Endodermal cell (in vitro differentiated cells): ENCODE measurements at regions not wholly inside any gene's neighbourhood (a gene's known extent, or its start where the extent isn't known, plus 50 kb on each side); places are given as distances from the start of the nearest gene placed in this dataset.

Source experiments
- DNase-seq: peaks from one replicate; pipeline ENCODE4 v3.0.0-alpha.2; 2017
- H3K27ac ChIP-seq: 2 replicates; pipeline ENCODE4 v1.5.1; 2013; ENCODE audit warnings: mild to moderate bottlenecking, low read depth, low read length, moderate library complexity
- H3K27me3 ChIP-seq: 2 replicates; pipeline ENCODE4 v1.6.1; 2013; ENCODE audit warnings: mild to moderate bottlenecking, low read length, moderate library complexity; ENCODE audit not compliant: insufficient read depth, control insufficient read depth, poor library complexity, severe bottlenecking
- H3K36me3 ChIP-seq: 2 replicates; pipeline ENCODE4 v1.7.0; 2013; ENCODE audit warnings: mild to moderate bottlenecking, low read length, moderate library complexity; ENCODE audit not compliant: control insufficient read depth, insufficient read depth
- H3K4me1 ChIP-seq: one replicate; pipeline ENCODE4 v1.7.0; 2013; ENCODE audit warnings: low read length; ENCODE audit not compliant: control insufficient read depth, insufficient read depth
- H3K4me3 ChIP-seq: 2 replicates; pipeline ENCODE4 v1.5.1; 2013; ENCODE audit warnings: mild to moderate bottlenecking, low read length, moderate library complexity
- H3K9ac ChIP-seq: 2 replicates; pipeline ENCODE4 v1.6.1; 2013; ENCODE audit warnings: mild to moderate bottlenecking, low read length, moderate library complexity; ENCODE audit not compliant: poor library complexity, severe bottlenecking; ENCODE audit errors: extremely low read depth
- H3K9me3 ChIP-seq: 2 replicates; pipeline ENCODE4 v1.6.1; 2013; ENCODE audit warnings: mild to moderate bottlenecking, low read length, moderate library complexity; ENCODE audit not compliant: control insufficient read depth
- H3K27ac Mint-ChIP-seq: 2 replicates; pipeline ENCODE4 v1.8.0; 2020; ENCODE audit warnings: mixed read lengths
- H3K27me3 Mint-ChIP-seq: 2 replicates; pipeline ENCODE4 v1.8.0; 2021; ENCODE audit warnings: mild to moderate bottlenecking, mixed read lengths; ENCODE audit not compliant: insufficient read depth
- H3K36me3 Mint-ChIP-seq: 2 replicates; pipeline ENCODE4 v1.8.0; 2020; ENCODE audit warnings: low read depth, mixed read lengths
- H3K4me1 Mint-ChIP-seq: 2 replicates; pipeline ENCODE4 v1.8.0; 2020; ENCODE audit warnings: mixed read lengths
- H3K4me3 Mint-ChIP-seq: 2 replicates; pipeline ENCODE4 v1.8.0; 2020; ENCODE audit warnings: mild to moderate bottlenecking, moderate library complexity, mixed read lengths
- H3K9me3 Mint-ChIP-seq: 2 replicates; pipeline ENCODE4 v1.8.0; 2020; ENCODE audit warnings: mild to moderate bottlenecking, mixed read lengths
- WGBS, 2 experiments: methylation state at CpG; one replicate each; pipeline versions ENCODE4 v1.1.5 to v1.1.7; 2013; ENCODE audit warnings: missing lambda C conversion rate in 2 of 2, mixed read lengths in 1 of 2; ENCODE audit not compliant: insufficient coverage in 1 of 2, insufficient read length in 1 of 2; 5-methylcytosine and 5-hydroxymethylcytosine counted together
- TF ChIP-seq, protein P1 (sequence below): fragments of 200-600 bp; sonication (generic); conservative IDR thresholded peaks from 2 replicates; pipeline ENCODE4 v1.5.0; 2021; ENCODE audit warnings: antibody characterized with exemption, mild to moderate bottlenecking

DNA sequence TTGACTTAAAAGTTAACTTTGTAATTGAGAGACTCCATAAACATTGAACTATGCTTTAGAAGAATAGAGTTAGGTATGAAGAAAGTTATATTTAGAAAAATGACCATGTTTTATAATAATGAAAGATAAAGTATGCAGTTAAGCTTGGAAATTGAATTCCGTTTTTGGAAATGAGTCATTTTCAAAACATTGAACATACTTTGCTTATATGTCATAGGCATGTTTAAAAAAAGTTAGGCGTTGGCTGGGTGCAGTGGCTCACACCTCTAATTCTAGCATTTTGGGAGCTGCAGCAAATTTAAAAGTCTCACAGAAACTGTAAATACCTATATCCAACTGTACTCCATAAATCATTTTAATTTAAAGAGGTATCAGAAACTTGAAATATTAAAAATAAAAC, 607.4 kb downstream of the CBLN2 start:
- TF ChIP-seq, protein P1, sequence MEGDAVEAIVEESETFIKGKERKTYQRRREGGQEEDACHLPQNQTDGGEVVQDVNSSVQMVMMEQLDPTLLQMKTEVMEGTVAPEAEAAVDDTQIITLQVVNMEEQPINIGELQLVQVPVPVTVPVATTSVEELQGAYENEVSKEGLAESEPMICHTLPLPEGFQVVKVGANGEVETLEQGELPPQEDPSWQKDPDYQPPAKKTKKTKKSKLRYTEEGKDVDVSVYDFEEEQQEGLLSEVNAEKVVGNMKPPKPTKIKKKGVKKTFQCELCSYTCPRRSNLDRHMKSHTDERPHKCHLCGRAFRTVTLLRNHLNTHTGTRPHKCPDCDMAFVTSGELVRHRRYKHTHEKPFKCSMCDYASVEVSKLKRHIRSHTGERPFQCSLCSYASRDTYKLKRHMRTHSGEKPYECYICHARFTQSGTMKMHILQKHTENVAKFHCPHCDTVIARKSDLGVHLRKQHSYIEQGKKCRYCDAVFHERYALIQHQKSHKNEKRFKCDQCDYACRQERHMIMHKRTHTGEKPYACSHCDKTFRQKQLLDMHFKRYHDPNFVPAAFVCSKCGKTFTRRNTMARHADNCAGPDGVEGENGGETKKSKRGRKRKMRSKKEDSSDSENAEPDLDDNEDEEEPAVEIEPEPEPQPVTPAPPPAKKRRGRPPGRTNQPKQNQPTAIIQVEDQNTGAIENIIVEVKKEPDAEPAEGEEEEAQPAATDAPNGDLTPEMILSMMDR: no peak
- Histone ChIP-seq H3K9me3 (peaks cover 39% of the 10 kb centered on the region), H3K27ac (no peak overlapping the region), H3K4me1 (no peaks in the 10 kb centered on the region), H3K9ac (no peak overlapping the region), H3K36me3 (no peaks in the 10 kb centered on the region), H3K4me3 (no peak overlapping the region), H3K27me3 (no peaks in the 10 kb centered on the region)
- no peak for DNase-seq
- Mint-ChIP-seq H3K27ac (no peak overlapping the region), H3K27me3 (no peaks in the 10 kb centered on the region), H3K4me1 (no peaks in the 10 kb centered on the region), H3K9me3 (no peaks in the 10 kb centered on the region), H3K4me3 (no peak overlapping the region), H3K36me3 (no peaks in the 10 kb centered on the region)
- 64 to 100% methylated on average over 1 to 2 of the region's 2 CpGs for WGBS, 2 experiments

DNA sequence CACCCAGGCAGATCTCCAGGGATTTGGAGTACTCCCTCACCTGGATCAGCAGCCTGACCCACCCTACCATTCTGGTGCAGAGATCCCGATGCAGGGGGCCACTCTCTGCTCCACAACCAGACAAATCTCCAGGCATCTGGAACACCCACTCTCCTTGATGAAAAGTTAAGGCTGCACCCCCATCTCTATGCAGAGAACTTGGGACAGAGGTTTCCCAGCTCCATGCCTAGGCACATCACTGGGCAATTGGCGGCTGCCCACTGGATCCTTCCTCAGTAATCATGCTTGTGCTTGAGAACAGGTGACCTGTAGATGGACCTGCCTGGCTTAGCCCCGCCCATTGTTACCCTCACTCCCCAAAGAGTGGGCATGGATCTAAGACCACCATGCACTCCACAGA, 624.9 kb downstream of the CBLN2 start:
- Histone ChIP-seq H3K27ac (no peak overlapping the region), H3K4me3 (no peak overlapping the region), H3K27me3 (no peaks in the 10 kb centered on the region), H3K9me3 (peaks cover 56% of the 10 kb centered on the region), H3K9ac (no peak overlapping the region), H3K36me3 (no peaks in the 10 kb centered on the region), H3K4me1 (no peaks in the 10 kb centered on the region)
- H3K36me3 Mint-ChIP-seq: no peaks in the 10 kb centered on the region
- DNase-seq: no peak
- no peaks in the 10 kb centered on the region for H3K27me3 Mint-ChIP-seq
- TF ChIP-seq, protein P1: no peak
- H3K27ac Mint-ChIP-seq: no peak overlapping the region
- H3K4me3 Mint-ChIP-seq: no peak overlapping the region
- 70 to 77% methylated on average over 1 to 3 of the region's 3 CpGs for WGBS, 2 experiments
- no peaks in the 10 kb centered on the region for H3K9me3 Mint-ChIP-seq
- no peaks in the 10 kb centered on the region for H3K4me1 Mint-ChIP-seq

DNA sequence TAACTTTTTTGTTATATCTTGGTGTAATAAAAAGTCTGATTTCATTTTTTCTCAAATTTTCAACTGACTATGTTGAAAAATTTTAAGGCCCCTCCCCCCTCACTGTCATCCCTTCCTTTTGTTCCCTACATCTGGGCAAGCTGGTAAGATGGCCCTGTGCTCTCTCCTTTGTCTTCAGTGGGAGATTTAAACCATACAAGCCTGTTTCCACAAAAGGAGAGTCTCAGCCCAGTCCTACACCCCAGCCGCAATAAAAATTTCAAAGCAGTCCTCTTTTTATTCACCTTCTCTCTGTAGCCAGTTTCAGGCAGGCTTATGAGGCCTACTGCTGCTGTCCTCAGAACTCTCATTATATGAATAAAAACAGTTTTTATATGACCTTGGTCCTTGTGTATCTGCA, 630.5 kb downstream of the CBLN2 start:
- H3K27ac ChIP-seq: no peak overlapping the region
- H3K4me3 Mint-ChIP-seq: no peak overlapping the region
- WGBS, 2 experiments: 86% methylated on average over 1 of the region's 1 CpG; no CpG with 5 or more reads in 1 of the 2 experiments
- H3K27ac Mint-ChIP-seq: no peak overlapping the region
- H3K36me3 Mint-ChIP-seq: no peaks in the 10 kb centered on the region
- no peak overlapping the region for H3K4me3 ChIP-seq
- no peak for DNase-seq
- no peaks in the 10 kb centered on the region for H3K9me3 Mint-ChIP-seq
- H3K27me3 ChIP-seq: no peaks in the 10 kb centered on the region
- H3K4me1 Mint-ChIP-seq: no peaks in the 10 kb centered on the region
- H3K9me3 ChIP-seq: peaks cover 47% of the 10 kb centered on the region
- no peaks in the 10 kb centered on the region for H3K36me3 ChIP-seq
- H3K27me3 Mint-ChIP-seq: no peaks in the 10 kb centered on the region
- TF ChIP-seq, protein P1: no peak
- no peaks in the 10 kb centered on the region for H3K4me1 ChIP-seq
- H3K9ac ChIP-seq: no peak overlapping the region
